Upper lobe of right lung (tissue), 1 donor: ENCODE measurements at regions not wholly inside any gene's neighbourhood (a gene's known extent, or its start where the extent isn't known, plus 50 kb on each side); places are given as distances from the start of the nearest gene placed in this dataset.

Source experiments
- ATAC-seq: fragments of 200-7000 bp; cut with Tn5 transposase; one replicate; pipeline ENCODE4 v1.9.1; 2020; ENCODE audit warnings: mild to moderate bottlenecking, moderate library complexity
- DNase-seq: peaks from one replicate; pipeline ENCODE4 v3.0.0-alpha.2; 2020
- H3K27ac ChIP-seq: fragments of 200-600 bp; one replicate; pipeline ENCODE4 v1.8.0; 2022
- H3K27me3 ChIP-seq: fragments of 200-600 bp; one replicate; pipeline ENCODE4 v1.8.0; 2022; ENCODE audit warnings: mild to moderate bottlenecking
- H3K36me3 ChIP-seq: fragments of 200-600 bp; one replicate; pipeline ENCODE4 v1.8.0; 2022
- H3K4me1 ChIP-seq: fragments of 200-600 bp; one replicate; pipeline ENCODE4 v1.8.0; 2022
- H3K4me3 ChIP-seq: fragments of 200-600 bp; one replicate; pipeline ENCODE4 v1.8.0; 2022; ENCODE audit warnings: mild to moderate bottlenecking
- H3K9me3 ChIP-seq: fragments of 200-600 bp; one replicate; pipeline ENCODE4 v1.8.0; 2022
- intact Hi-C: fragments of 100-400 bp; cut with DNase I; formaldehyde crosslinking; loops from one replicate; pipeline ENCODE4 v1.11.0; 2022
- TF ChIP-seq, protein P1 (sequence below): fragments of 200-600 bp; IDR thresholded peaks from one replicate; pipeline ENCODE4 v1.8.0; 2022; ENCODE audit warnings: antibody characterized with exemption
- donor health status: DM: no; HTN: yes; CAD: no; lungs with severe emphysema.

GRCh38 chr7:68133045-68133444 lies 1136.4 kb downstream of the TYW1 start:
- Histone ChIP-seq H3K36me3 (no peaks in the 10 kb centered on the region), H3K27ac (no peak overlapping the region), H3K27me3 (no peaks in the 10 kb centered on the region), H3K4me3 (no peak overlapping the region), H3K4me1 (no peaks in the 10 kb centered on the region), H3K9me3 (no peaks in the 10 kb centered on the region)
- TF ChIP-seq, protein P1, sequence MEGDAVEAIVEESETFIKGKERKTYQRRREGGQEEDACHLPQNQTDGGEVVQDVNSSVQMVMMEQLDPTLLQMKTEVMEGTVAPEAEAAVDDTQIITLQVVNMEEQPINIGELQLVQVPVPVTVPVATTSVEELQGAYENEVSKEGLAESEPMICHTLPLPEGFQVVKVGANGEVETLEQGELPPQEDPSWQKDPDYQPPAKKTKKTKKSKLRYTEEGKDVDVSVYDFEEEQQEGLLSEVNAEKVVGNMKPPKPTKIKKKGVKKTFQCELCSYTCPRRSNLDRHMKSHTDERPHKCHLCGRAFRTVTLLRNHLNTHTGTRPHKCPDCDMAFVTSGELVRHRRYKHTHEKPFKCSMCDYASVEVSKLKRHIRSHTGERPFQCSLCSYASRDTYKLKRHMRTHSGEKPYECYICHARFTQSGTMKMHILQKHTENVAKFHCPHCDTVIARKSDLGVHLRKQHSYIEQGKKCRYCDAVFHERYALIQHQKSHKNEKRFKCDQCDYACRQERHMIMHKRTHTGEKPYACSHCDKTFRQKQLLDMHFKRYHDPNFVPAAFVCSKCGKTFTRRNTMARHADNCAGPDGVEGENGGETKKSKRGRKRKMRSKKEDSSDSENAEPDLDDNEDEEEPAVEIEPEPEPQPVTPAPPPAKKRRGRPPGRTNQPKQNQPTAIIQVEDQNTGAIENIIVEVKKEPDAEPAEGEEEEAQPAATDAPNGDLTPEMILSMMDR: no peak
- ATAC-seq (no peak), DNase-seq (no peak)
- intact Hi-C loops: no loop called here

- no peaks in the 10 kb centered on the region for H3K9me3 ChIP-seq
- DNase-seq (no peak), ATAC-seq (no peak)
- no peaks in the 10 kb centered on the region for H3K4me1 ChIP-seq
- peaks cover 9% of the 10 kb centered on the region for H3K27me3 ChIP-seq
- TF ChIP-seq, protein P1: no peak
- no peak overlapping the region for H3K27ac ChIP-seq
- intact Hi-C loops: no loop called here
- no peaks in the 10 kb centered on the region for H3K36me3 ChIP-seq
- H3K4me3 ChIP-seq: no peak overlapping the region
Observed at GRCh38 chr7:68143345-68143744, 1146.7 kb downstream of the TYW1 start.

DNA sequence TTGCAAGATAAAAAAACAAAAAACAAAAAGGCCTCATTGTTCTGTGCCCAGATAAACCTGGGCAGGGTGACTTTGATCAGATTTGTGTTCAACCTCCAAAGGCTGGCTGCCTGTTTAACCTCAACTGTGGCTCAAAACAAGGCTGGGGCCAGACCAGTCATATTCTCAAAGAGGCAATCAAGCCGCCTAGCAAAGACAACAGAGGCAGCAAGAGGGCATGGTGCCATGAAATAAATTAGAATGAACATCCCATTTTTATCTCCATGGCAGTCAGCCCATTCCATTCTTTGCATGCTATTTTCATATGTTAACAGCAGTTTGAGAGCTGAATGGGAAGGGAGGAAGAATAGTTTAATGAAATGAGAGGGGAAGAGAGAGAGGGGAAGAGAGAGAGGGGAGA lies 1150.3 kb downstream of the TYW1 start:
- Histone ChIP-seq H3K27me3 (peaks cover 4% of the 10 kb centered on the region), H3K36me3 (no peaks in the 10 kb centered on the region), H3K27ac (no peak overlapping the region), H3K4me3 (no peak overlapping the region), H3K4me1 (no peaks in the 10 kb centered on the region), H3K9me3 (no peaks in the 10 kb centered on the region)
- ATAC-seq (no peak), DNase-seq (no peak)
- TF ChIP-seq, protein P1: no peak
- intact Hi-C loops: no loop called here

DNA sequence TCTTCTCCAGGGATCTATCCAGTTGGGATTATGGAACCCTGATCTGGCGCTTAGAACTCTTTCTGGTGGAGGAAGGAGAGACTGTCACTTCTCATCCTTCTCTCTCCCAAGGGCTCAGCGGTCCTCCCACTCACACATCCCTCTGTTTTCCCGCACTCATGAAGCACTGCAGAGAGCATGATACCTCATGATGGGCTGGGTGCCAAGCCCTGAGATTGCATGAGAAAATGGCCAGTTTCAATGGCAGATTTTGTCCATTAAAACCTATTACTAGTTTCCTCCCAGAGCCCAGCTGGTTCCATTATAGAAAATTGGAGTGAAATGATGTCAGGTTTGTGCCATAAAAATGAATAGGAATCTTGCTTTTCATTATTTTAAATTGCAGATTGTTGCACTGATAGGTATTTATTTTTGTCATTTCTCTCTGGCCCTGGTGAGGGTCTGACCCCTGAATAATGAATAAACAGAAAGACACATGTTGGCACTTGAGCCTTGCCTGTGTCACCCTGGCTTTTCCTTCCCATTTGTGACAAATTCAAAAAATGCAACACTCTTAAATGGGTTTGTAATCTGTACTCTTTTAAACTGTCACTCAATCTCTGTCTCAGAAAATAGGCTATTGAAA lies 1151.1 kb downstream of the TYW1 start:
- no peak overlapping the region for H3K4me3 ChIP-seq
- no peak overlapping the region for H3K27ac ChIP-seq
- ATAC-seq (no peak), DNase-seq (no peak)
- no peaks in the 10 kb centered on the region for H3K9me3 ChIP-seq
- TF ChIP-seq, protein P1: no peak
- H3K36me3 ChIP-seq: no peaks in the 10 kb centered on the region
- intact Hi-C loops: no loop called here
- H3K4me1 ChIP-seq: no peaks in the 10 kb centered on the region
- H3K27me3 ChIP-seq: peaks cover 4% of the 10 kb centered on the region

DNA sequence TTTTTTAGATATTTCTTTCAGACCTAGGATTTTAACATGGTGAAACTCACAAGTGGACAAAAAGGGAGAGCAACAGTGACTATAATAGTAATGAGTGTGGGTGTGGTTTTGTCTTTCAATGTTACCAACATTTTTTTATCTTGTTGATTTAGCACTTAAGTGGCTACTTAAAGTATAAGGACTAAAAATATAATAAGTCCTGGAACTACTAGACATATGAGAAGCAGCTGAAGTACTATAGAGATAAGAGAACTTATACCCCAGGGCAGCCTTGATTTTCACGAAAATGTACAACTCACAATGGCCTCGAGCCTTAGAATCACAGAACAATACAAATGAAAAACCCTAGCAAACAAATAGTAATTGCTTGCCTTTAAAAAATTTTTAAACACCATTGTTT lies 1151.8 kb downstream of the TYW1 start:
- TF ChIP-seq, protein P1: no peak
- H3K27me3 ChIP-seq: peaks cover 4% of the 10 kb centered on the region
- no peaks in the 10 kb centered on the region for H3K4me1 ChIP-seq
- H3K9me3 ChIP-seq: no peaks in the 10 kb centered on the region
- DNase-seq (no peak), ATAC-seq (no peak)
- H3K4me3 ChIP-seq: no peak overlapping the region
- intact Hi-C loops: no loop called here
- H3K36me3 ChIP-seq: no peaks in the 10 kb centered on the region
- H3K27ac ChIP-seq: no peak overlapping the region

GRCh38 chr7:68152205-68152604 lies 1155.6 kb downstream of the TYW1 start:
- H3K27me3 ChIP-seq: no peaks in the 10 kb centered on the region
- TF ChIP-seq, protein P1: no peak
- no peak for DNase-seq
- ATAC-seq: no peak
- H3K4me1 ChIP-seq: no peaks in the 10 kb centered on the region
- no peak overlapping the region for H3K27ac ChIP-seq
- H3K36me3 ChIP-seq: no peaks in the 10 kb centered on the region
- intact Hi-C loops: no loop called here
- H3K4me3 ChIP-seq: no peak overlapping the region
- no peaks in the 10 kb centered on the region for H3K9me3 ChIP-seq
